ENCODE measurements at regions not wholly inside any gene's neighbourhood (a gene's known extent, or its start where the extent isn't known, plus 50 kb on each side); places are given as distances from the start of the nearest gene placed in this dataset.

DNA sequence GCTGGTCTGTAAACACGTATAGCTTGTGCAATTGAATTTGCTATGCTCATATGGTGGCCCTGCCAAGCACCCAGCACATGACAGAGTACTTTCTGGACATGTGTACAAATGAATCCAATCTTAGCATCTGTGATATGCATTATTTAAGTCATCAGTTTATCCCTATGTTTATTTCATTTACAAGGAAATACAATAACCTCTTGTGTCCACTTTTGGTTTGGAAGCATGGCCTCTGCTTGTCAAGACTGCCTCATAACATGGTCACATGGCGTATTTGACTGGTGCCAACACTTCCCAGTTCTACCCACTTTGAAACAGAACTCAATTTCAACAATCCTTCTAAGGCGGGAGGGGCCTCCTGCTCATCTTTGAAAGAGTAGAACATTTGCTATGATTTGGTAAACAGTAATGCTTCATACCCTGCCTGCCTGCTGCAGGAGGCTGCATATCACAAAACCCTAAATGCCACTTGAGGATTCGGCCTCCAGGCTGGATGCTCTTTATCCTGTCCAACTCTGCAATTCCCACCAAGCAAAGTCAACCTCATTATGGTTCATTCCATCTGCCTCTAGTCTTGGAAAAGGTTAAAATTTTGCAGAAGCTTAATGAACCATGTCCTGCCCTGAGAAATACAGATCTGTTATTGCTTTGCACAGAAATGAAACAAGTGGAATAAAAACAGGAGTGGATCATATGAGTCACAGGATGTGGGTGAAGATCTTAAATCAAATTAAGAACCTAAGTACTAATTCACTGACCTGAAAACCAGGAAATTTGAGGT lies 151.3 kb downstream of the CYSLTR2 start:
- no peak overlapping the region for H3K56ac ChIP-seq (replicated peaks; ENCODE audit: insufficient read length, low read depth, low read length)
- TF ChIP-seq GABPA (IDR thresholded peaks at IDR 0.05; ENCODE audit: borderline replicate concordance, insufficient read depth, low read length) (no peak), FOSL1 (IDR thresholded peaks at IDR 0.05; ENCODE audit: insufficient read depth, low read depth, low read length) (no peak), SUZ12 (IDR thresholded peaks at IDR 0.05; ENCODE audit: low read length) (no peak), JUN (IDR thresholded peaks at IDR 0.05; ENCODE audit: low read depth, low read length) (no peak), HDAC6 (IDR thresholded peaks at IDR 0.05; ENCODE audit: low read depth, low read length) (no peak), TCF12 (IDR thresholded peaks at IDR 0.05; ENCODE audit: low read depth, low read length) (no peak), CBX8 (IDR thresholded peaks at IDR 0.05; ENCODE audit: borderline replicate concordance, low read depth, low read length) (no peak), SP1 (IDR thresholded peaks at IDR 0.05; ENCODE audit: low read depth, low read length) (no peak)
- TF ChIP-seq, protein P1, sequence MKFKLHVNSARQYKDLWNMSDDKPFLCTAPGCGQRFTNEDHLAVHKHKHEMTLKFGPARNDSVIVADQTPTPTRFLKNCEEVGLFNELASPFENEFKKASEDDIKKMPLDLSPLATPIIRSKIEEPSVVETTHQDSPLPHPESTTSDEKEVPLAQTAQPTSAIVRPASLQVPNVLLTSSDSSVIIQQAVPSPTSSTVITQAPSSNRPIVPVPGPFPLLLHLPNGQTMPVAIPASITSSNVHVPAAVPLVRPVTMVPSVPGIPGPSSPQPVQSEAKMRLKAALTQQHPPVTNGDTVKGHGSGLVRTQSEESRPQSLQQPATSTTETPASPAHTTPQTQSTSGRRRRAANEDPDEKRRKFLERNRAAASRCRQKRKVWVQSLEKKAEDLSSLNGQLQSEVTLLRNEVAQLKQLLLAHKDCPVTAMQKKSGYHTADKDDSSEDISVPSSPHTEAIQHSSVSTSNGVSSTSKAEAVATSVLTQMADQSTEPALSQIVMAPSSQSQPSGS (IDR thresholded peaks at IDR 0.05; ENCODE audit: low read length) = no peak
- TF ChIP-seq, protein P2, sequence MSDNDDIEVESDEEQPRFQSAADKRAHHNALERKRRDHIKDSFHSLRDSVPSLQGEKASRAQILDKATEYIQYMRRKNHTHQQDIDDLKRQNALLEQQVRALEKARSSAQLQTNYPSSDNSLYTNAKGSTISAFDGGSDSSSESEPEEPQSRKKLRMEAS (IDR thresholded peaks at IDR 0.05) = no peak
- TF ChIP-seq, protein P3, sequence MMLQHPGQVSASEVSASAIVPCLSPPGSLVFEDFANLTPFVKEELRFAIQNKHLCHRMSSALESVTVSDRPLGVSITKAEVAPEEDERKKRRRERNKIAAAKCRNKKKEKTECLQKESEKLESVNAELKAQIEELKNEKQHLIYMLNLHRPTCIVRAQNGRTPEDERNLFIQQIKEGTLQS (IDR thresholded peaks at IDR 0.05; ENCODE audit: insufficient read depth, low read depth, low read length) = no peak

More for the DNA sequence above, 151.3 kb downstream of the CYSLTR2 start:
- no peak overlapping the region for H3K4me2 ChIP-seq (ENCODE audit: insufficient read depth in 1 of 2, low read depth in 2 of 2, low read length in 2 of 2)
- no peak overlapping the region for H2BK12ac ChIP-seq (ENCODE audit: low read depth, low read length)
- no peak overlapping the region for H3K4me3 ChIP-seq (ENCODE audit: extremely low read depth in 1 of 4, insufficient read depth in 2 of 4, low read depth in 3 of 4, low read length in 4 of 4)
- no peak for DNase-seq (ENCODE audit: low read depth in 1 of 2, low spot score in 2 of 2)
- no peak overlapping the region for H3K9ac ChIP-seq (replicated peaks in 1 of 4; ENCODE audit: extremely low read depth in 1 of 4, low read depth in 3 of 4, low read length in 3 of 4)
- no peak overlapping the region for H2BK15ac ChIP-seq (ENCODE audit: low read length)
- H3K27ac ChIP-seq (ENCODE audit: low read depth, low read length) = no peak overlapping the region
- H2BK20ac ChIP-seq (ENCODE audit: low read length) = no peak overlapping the region
- no peaks in the 10 kb centered on the region for H3K4me1 ChIP-seq (replicated peaks in 1 of 4; ENCODE audit: control insufficient read depth in 3 of 4, insufficient read depth in 4 of 4, low read length in 3 of 4)
- no peaks in the 10 kb centered on the region for H3K9me3 ChIP-seq (ENCODE audit: insufficient read depth in 2 of 2, low read depth in 1 of 2, low read length in 1 of 2)
- no peak overlapping the region for H2AFZ ChIP-seq (ENCODE audit: low read length)
- H2BK5ac ChIP-seq (ENCODE audit: low read depth, low read length) = no peak overlapping the region
- no peak overlapping the region for H3K23ac ChIP-seq (ENCODE audit: insufficient read length)
- H4K8ac ChIP-seq (ENCODE audit: extremely low read depth, insufficient read depth, low read length) = no peak overlapping the region
- POLR2A ChIA-PET (ENCODE audit: partially characterized antibody) = no interaction called here
- H4K5ac ChIP-seq (ENCODE audit: insufficient read length, low read depth, low read length) = no peak overlapping the region
- CTCF ChIA-PET (ENCODE audit: partially characterized antibody) = no interaction called here
- H3K36me3 ChIP-seq (ENCODE audit: control insufficient read depth in 2 of 4, insufficient read depth in 4 of 4, low read length in 3 of 4) = no peaks in the 10 kb centered on the region
- H3K4ac ChIP-seq (replicated peaks; ENCODE audit: insufficient read length, low read depth, low read length) = no peak overlapping the region
- H4K20me1 ChIP-seq (replicated peaks in 1 of 2; ENCODE audit: control insufficient read depth in 1 of 2, insufficient read depth in 2 of 2, low read length in 2 of 2) = no peaks in the 10 kb centered on the region
- peak; percentile 24 for FAIRE-seq
- H3K79me1 ChIP-seq (ENCODE audit: low read depth, low read length) = no peaks in the 10 kb centered on the region
- no peak overlapping the region for H3K18ac ChIP-seq (ENCODE audit: extremely low read depth, low read length)
- H2BK120ac ChIP-seq (replicated peaks; ENCODE audit: low read depth, low read length) = no peak overlapping the region
- no peak overlapping the region for H4K91ac ChIP-seq (replicated peaks; ENCODE audit: insufficient read length, low read length)
- no peak overlapping the region for H2AK5ac ChIP-seq (ENCODE audit: low read depth, low read length)
- H3K14ac ChIP-seq (ENCODE audit: insufficient read length) = no peak overlapping the region
- no peaks in the 10 kb centered on the region for H3K23me2 ChIP-seq (ENCODE audit: low read depth, low read length)
- WGBS, 2 experiments (ENCODE audit: extremely low coverage in 1 of 2, insufficient coverage in 1 of 2, insufficient read length in 1 of 2, insufficient replicate concordance in 2 of 2, low coverage in 1 of 2, low lambda C conversion rate in 2 of 2, missing lambda C conversion rate in 1 of 2) = 95% methylated on average over 4 of the region's 4 CpGs; no CpG with 5 or more reads in 1 of the 2 experiments
- no peaks in the 10 kb centered on the region for H3K79me2 ChIP-seq (ENCODE audit: control insufficient read depth in 1 of 2, insufficient read depth in 2 of 2, low read length in 2 of 2)
- H3K27me3 ChIP-seq (replicated peaks in 1 of 4; ENCODE audit: control insufficient read depth in 3 of 4, extremely low read depth in 1 of 4, insufficient read depth in 3 of 4, low read length in 3 of 4) = no peaks in the 10 kb centered on the region
